Stimulated activated CD4-positive, alpha-beta T cell treated with anti-CD3 and anti-CD28 coated beads, Interleukin-1b, Interleukin-23, amount 100 ng/mL, for 48 hours (primary cell): ENCODE measurements at regions not wholly inside any gene's neighbourhood (a gene's known extent, or its start where the extent isn't known, plus 50 kb on each side); places are given as distances from the start of the nearest gene placed in this dataset.

ENCODE experiments used
- DNase-seq: peaks from one replicate; pipeline ENCODE4 v3.0.0-alpha.2; 2020

- DNase-seq: no peak
Measured at GRCh38 chr13:83958531-83958930, 76.3 kb upstream of the SLITRK1 start.

DNA sequence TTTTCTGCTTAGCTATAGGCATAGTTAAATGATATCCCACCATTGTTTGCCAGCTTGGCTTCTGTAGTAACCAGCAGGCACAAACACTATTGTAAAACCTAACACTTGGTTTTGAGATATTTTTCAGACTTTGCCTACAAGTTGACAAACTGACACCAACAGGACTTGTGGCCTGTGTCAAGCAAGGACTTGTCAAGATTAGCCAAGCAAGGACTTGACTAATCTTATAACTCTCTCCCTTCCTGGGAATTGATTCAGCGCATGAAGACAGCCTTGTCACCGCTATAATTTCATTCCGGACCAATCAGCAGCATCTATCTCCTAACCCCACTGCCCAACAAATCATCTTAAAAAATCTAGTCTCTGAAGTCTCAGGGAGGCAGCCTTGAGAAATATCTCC lies 72.7 kb upstream of the SLITRK1 start:
- no peak for DNase-seq

DNA sequence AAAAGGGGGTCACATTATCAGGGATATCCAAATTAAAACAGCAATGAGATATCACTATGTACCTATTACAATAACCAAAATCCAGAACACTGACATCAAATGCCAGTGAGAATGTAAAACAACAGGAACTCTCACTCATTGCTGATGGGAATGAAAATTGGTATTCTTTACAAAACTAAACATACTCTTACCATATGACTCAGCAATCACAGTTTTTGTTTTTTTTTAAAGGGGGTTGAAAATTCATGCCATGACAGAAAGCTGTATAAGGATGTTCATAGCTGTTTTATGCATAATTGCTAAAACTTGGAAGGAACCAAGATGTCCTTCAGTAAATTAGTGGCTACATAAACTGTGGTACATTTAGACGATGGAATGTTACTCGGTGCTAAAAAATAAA lies 71.6 kb upstream of the SLITRK1 start:
- no peak for DNase-seq

DNA sequence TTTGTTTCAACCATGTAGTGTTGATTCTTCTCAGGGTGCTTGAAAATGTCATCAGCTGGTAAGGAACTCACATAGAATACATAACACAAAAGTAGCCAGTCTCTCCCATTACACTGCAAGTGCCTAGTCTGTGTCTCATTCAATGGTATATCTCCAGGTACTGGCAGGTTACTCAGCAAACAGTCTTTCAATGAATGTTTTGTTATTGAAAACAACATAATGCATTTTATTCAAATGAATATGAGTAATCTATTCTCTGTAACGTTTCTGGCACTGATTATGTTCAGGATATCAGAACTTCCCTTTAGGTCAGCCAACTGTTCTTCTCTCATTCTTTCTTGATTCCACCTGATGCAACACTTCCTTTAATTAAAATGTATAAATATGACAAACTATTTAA lies 68.0 kb upstream of the SLITRK1 start:
- no peak for DNase-seq

- DNase-seq: no peak
Measured at GRCh38 chr13:83943530-83944279, 61.4 kb upstream of the SLITRK1 start.

DNA sequence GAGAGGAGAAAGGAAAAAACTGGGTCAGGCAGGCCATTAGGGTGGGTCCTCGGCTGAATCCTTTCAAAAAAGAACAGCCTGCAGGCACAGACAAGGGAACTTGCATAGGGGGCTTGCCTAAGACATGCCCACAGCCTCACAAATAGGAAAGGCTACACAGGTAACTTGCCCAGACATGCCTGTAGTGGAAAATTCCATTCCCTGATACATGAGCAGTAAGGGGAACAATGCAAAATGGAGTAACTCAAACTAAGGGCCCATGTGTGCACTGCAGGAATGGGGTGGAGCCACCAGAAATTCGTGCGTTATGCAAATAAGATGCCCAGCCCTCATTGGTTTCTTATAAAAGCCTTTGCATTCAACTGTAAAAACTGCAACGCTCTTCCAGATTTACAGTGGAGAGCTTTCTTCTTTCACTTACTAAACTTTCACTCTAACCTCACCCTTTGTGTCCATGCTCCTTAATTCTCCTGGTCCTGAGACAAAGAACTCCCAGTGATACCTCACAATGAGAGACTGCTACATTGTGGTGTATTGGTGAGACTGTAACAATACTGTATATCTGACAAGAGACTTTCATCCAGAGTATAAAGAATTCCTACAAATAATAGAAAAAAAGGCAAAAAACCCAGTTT lies 59.5 kb upstream of the SLITRK1 start:
- DNase-seq: no peak

DNA sequence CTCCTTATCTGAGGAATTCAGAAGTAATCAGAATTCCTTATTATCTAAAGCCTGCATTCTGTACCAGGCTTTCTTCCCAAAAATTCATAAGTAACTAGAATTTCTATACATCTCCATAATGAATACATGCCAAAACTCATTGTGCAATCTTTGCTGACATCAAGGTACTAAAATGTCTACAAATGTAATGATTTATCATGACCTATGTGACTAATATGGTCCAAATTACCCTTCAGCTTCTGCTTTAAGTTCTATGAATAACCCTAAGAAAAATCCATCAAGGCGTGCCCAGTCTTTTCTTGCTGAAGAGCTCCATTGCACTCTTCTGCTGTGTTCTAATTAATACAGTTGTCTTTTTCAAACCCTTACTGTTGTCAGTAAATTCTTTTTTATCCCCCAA lies 58.5 kb upstream of the SLITRK1 start:
- DNase-seq: no peak

DNA sequence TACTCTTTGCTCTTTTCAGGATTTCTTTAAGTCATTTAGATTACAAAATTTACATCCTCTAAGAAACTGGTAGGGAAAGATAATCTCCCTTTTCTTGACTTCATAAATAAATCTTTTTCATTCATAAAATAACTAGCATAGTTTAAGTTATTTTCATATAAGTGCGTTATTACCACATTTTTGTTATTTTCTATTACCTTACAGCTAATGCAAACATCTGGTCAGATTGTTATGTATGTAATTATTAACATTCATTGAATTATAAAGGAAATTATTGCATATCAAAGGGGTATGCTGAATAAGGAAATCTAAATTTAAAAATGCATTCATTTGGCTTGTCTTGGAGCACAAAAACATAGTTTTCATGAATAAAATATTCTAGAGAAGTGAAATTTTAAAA lies 55.3 kb upstream of the SLITRK1 start:
- DNase-seq: no peak

- no peak for DNase-seq
Measured at GRCh38 chr13:83935566-83935965, 53.3 kb upstream of the SLITRK1 start.
